GM23248 (cell line): ENCODE measurements at regions not wholly inside any gene's neighbourhood (a gene's known extent, or its start where the extent isn't known, plus 50 kb on each side); places are given as distances from the start of the nearest gene placed in this dataset.
A peak's percentile ranks its signal among the peaks of the same experiment; 100 is the strongest.

Source experiments
- DNase-seq: peaks from one replicate; pipeline ENCODE4 v3.0.0-alpha.2; 2015
- H2AFZ ChIP-seq: fragments of 200-600 bp; sonication (generic); 2 replicates; pipeline ENCODE4 v1.6.1; 2016; ENCODE audit warnings: antibody characterized with exemption
- H3F3A ChIP-seq: fragments of 200-600 bp; sonication (generic); 2 replicates; pipeline ENCODE4 v1.6.1; 2016; ENCODE audit warnings: mild to moderate bottlenecking, antibody characterized with exemption, mixed run types; ENCODE audit not compliant: insufficient read depth
- H3K27ac ChIP-seq: fragments of 200-600 bp; sonication (generic); 2 replicates; pipeline ENCODE4 v1.5.1; 2016; ENCODE audit warnings: mild to moderate bottlenecking
- H3K27me3 ChIP-seq: fragments of 200-600 bp; sonication (generic); replicated peaks from 2 replicates; pipeline ENCODE4 v1.6.1; 2016; ENCODE audit warnings: mild to moderate bottlenecking; ENCODE audit not compliant: insufficient read depth
- H3K36me3 ChIP-seq: fragments of 200-600 bp; sonication (generic); 2 replicates; pipeline ENCODE4 v1.6.1; 2016; ENCODE audit warnings: low read depth, mild to moderate bottlenecking
- H3K4me1 ChIP-seq: fragments of 200-600 bp; sonication (generic); 2 replicates; pipeline ENCODE4 v1.6.1; 2016; ENCODE audit warnings: mild to moderate bottlenecking; ENCODE audit not compliant: insufficient read depth
- H3K4me2 ChIP-seq: fragments of 200-600 bp; sonication (generic); one replicate; pipeline ENCODE4 v1.6.1; 2016; ENCODE audit warnings: mild to moderate bottlenecking; ENCODE audit not compliant: unreplicated experiment
- H3K4me3 ChIP-seq: fragments of 200-600 bp; sonication (generic); 2 replicates; pipeline ENCODE4 v1.5.1; 2016; ENCODE audit warnings: mild to moderate bottlenecking
- H3K79me2 ChIP-seq: fragments of 200-600 bp; sonication (generic); 2 replicates; pipeline ENCODE4 v1.6.1; 2016; ENCODE audit warnings: mild to moderate bottlenecking; ENCODE audit not compliant: insufficient read depth
- H3K9ac ChIP-seq: fragments of 200-600 bp; sonication (generic); 2 replicates; pipeline ENCODE4 v1.6.1; 2016; ENCODE audit warnings: mild to moderate bottlenecking
- H3K9me2 ChIP-seq: fragments of 200-600 bp; sonication (generic); 2 replicates; pipeline ENCODE4 v1.6.1; 2016; ENCODE audit warnings: mixed run types, mild to moderate bottlenecking, moderate library complexity; ENCODE audit not compliant: insufficient read depth
- H3K9me3 ChIP-seq: fragments of 200-600 bp; sonication (generic); one replicate; pipeline ENCODE4 v1.6.1; 2017; ENCODE audit warnings: low read depth
- H4K20me1 ChIP-seq: fragments of 200-600 bp; sonication (generic); 2 replicates; pipeline ENCODE4 v1.6.0; 2016; ENCODE audit not compliant: insufficient read depth
- EZH2 ChIP-seq: fragments of 200-600 bp; sonication (generic); IDR thresholded peaks from 2 replicates; pipeline ENCODE4 v1.6.1; 2018; ENCODE audit warnings: antibody characterized with exemption, mild to moderate bottlenecking; ENCODE audit not compliant: insufficient read depth, poor library complexity, severe bottlenecking
- EZH2phosphoT487 ChIP-seq: fragments of 200-600 bp; sonication (generic); IDR thresholded peaks from 2 replicates; pipeline ENCODE4 v1.6.1; 2018; ENCODE audit warnings: antibody characterized with exemption, moderate library complexity, mild to moderate bottlenecking, low read depth; ENCODE audit not compliant: insufficient read depth
- WGBS, 2 experiments: methylation state at CpG; one replicate each; pipeline ENCODE4 v1.1.6; 2015 to 2017; ENCODE audit warnings: low lambda C conversion rate in 2 of 2, low coverage in 1 of 2; ENCODE audit errors: missing lambda C conversion rate in 2 of 2; 5-methylcytosine and 5-hydroxymethylcytosine counted together
- in situ Hi-C: fragments of 300-500 bp; cut with MboI; formaldehyde crosslinking; loops from 2 replicates; pipeline ENCODE4 v1.15.0; 2020

- Histone ChIP-seq H4K20me1 (no peaks in the 10 kb centered on the region), H3K36me3 (no peaks in the 10 kb centered on the region), H2AFZ (no peak overlapping the region), H3K4me2 (no peak overlapping the region), H3K9me3 (no peaks in the 10 kb centered on the region), H3K4me1 (no peaks in the 10 kb centered on the region), H3K27ac (no peak overlapping the region), H3K4me3 (no peak overlapping the region), H3K27me3 (no peaks in the 10 kb centered on the region), H3K9ac (no peak overlapping the region), H3K9me2 (no peaks in the 10 kb centered on the region), H3F3A (no peaks in the 10 kb centered on the region), H3K79me2 (no peaks in the 10 kb centered on the region)
- no peak for TF ChIP-seq EZH2
- no peak for TF ChIP-seq EZH2phosphoT487
- in situ Hi-C loops: no loop called here
- WGBS, 2 experiments: 0 to 4% methylated on average over 1 of the region's 1 CpG
- no peak for DNase-seq
Observed at GRCh38 chr11:91946397-91946951, 278.1 kb upstream of the FAT3 start.

- no peak overlapping the region for H3K4me3 ChIP-seq
- H3K4me2 ChIP-seq: no peak overlapping the region
- H4K20me1 ChIP-seq: no peaks in the 10 kb centered on the region
- H3F3A ChIP-seq: no peaks in the 10 kb centered on the region
- H3K27ac ChIP-seq: no peak overlapping the region
- H3K79me2 ChIP-seq: no peaks in the 10 kb centered on the region
- no peaks in the 10 kb centered on the region for H3K36me3 ChIP-seq
- no peaks in the 10 kb centered on the region for H3K9me3 ChIP-seq
- TF ChIP-seq EZH2phosphoT487 (no peak), EZH2 (no peak)
- no peaks in the 10 kb centered on the region for H3K27me3 ChIP-seq
- in situ Hi-C loops: no loop called here
- DNase-seq: no peak
- 32 to 40% methylated on average over 3 of the region's 3 CpGs for WGBS, 2 experiments
- no peak overlapping the region for H3K9ac ChIP-seq
- no peaks in the 10 kb centered on the region for H3K4me1 ChIP-seq
- H3K9me2 ChIP-seq: no peaks in the 10 kb centered on the region
- no peak overlapping the region for H2AFZ ChIP-seq
Observed at GRCh38 chr11:91935120-91935519, 289.5 kb upstream of the FAT3 start.

- peak; percentile 29 for DNase-seq
Observed at GRCh38 chr11:91932151-91932821, 292.3 kb upstream of the FAT3 start.

GRCh38 chr11:91927448-91927847, 297.2 kb upstream of the FAT3 start:
- no peak for DNase-seq
- no peaks in the 10 kb centered on the region for H3K27me3 ChIP-seq
- in situ Hi-C loops: no loop called here
- H3K79me2 ChIP-seq: no peaks in the 10 kb centered on the region
- no peak overlapping the region for H3K27ac ChIP-seq
- no peaks in the 10 kb centered on the region for H3F3A ChIP-seq
- no peaks in the 10 kb centered on the region for H3K4me1 ChIP-seq
- no peaks in the 10 kb centered on the region for H3K36me3 ChIP-seq
- no peak overlapping the region for H2AFZ ChIP-seq
- 21 to 23% methylated on average over 2 of the region's 2 CpGs for WGBS, 2 experiments
- no peak overlapping the region for H3K9ac ChIP-seq
- H3K9me2 ChIP-seq: no peaks in the 10 kb centered on the region
- H4K20me1 ChIP-seq: no peaks in the 10 kb centered on the region
- no peak overlapping the region for H3K4me3 ChIP-seq
- TF ChIP-seq EZH2phosphoT487: no peak
- TF ChIP-seq EZH2: no peak
- no peaks in the 10 kb centered on the region for H3K9me3 ChIP-seq
- H3K4me2 ChIP-seq: no peak overlapping the region

More at GRCh38 chr11:91932151-91932821, 292.3 kb upstream of the FAT3 start:
- Histone ChIP-seq H3K4me1 (no peaks in the 10 kb centered on the region), H3K27me3 (no peaks in the 10 kb centered on the region), H3K4me3 (no peak overlapping the region), H2AFZ (no peak overlapping the region), H3K27ac (no peak overlapping the region), H3K9me3 (no peaks in the 10 kb centered on the region), H3K4me2 (no peak overlapping the region), H3K9ac (no peak overlapping the region), H3K9me2 (no peaks in the 10 kb centered on the region), H3F3A (no peaks in the 10 kb centered on the region), H4K20me1 (no peaks in the 10 kb centered on the region), H3K79me2 (no peaks in the 10 kb centered on the region), H3K36me3 (no peaks in the 10 kb centered on the region)
- TF ChIP-seq EZH2phosphoT487: no peak
- TF ChIP-seq EZH2: no peak
- 15 to 16% methylated on average over 11 of the region's 11 CpGs for WGBS, 2 experiments
- in situ Hi-C loops: no loop called here
